B cell (primary cell): ENCODE measurements at regions not wholly inside any gene's neighbourhood (a gene's known extent, or its start where the extent isn't known, plus 50 kb on each side); places are given as distances from the start of the nearest gene placed in this dataset.

ENCODE experiments used
- ATAC-seq: fragments of 200-7000 bp; cut with Tn5 transposase; one replicate; pipeline ENCODE4 v1.10.0; 2021; ENCODE audit warnings: low read depth, mild to moderate bottlenecking, moderate number of reproducible peaks, moderate library complexity
- CTCF ChIA-PET: fragments of 350-600 bp; sonication (Branson Sonifier 250); formaldehyde crosslinking; loops from one replicate; lab custom pipeline; 2021; ENCODE audit warnings: antibody characterized with exemption, inconsistent platforms; lab: Charles Lee
- POLR2A ChIA-PET: fragments of 350-600 bp; sonication (Branson Sonifier 250); formaldehyde crosslinking; loops from one replicate; lab custom pipeline; 2021; ENCODE audit warnings: antibody characterized with exemption; lab: Charles Lee
- DNase-seq: peaks from one replicate; pipeline ENCODE4 v3.0.0; 2013
- H2AFZ ChIP-seq: 2 replicates; pipeline ENCODE4 v1.6.1; 2012; ENCODE audit warnings: mild to moderate bottlenecking, low read depth, low read length; ENCODE audit not compliant: insufficient read depth, poor library complexity, severe bottlenecking
- H3K27ac ChIP-seq, 2 donors: 1 replicate in 1 of 2; 2 replicates in 1 of 2; pipeline ENCODE4 v1.5.1; 2012 to 2013; ENCODE audit warnings: low read length in 2 of 2, mild to moderate bottlenecking in 2 of 2, moderate library complexity in 1 of 2
- H3K27me3 ChIP-seq, 4 experiments: fragments of 200-600 bp in 1 of 4; sonication (generic) in 1 of 4; replicated peaks in 1 of 4; 1 replicate in 2 of 4; 2 replicates in 2 of 4; pipeline versions ENCODE4 v1.6.1 to v1.7.0; 2013 to 2016; ENCODE audit warnings: low read length in 3 of 4, mild to moderate bottlenecking in 2 of 4, mixed read lengths in 1 of 4, moderate library complexity in 1 of 4; ENCODE audit not compliant: insufficient read depth in 4 of 4, control insufficient read depth in 3 of 4; ENCODE audit errors: control extremely low read depth in 1 of 4
- H3K36me3 ChIP-seq, 2 experiments: replicated peaks in 1 of 2; 1 replicate in 1 of 2; 2 replicates in 1 of 2; pipeline versions ENCODE4 v1.6.1 to v1.7.1; 2013; ENCODE audit warnings: low read length in 1 of 2; ENCODE audit not compliant: insufficient read depth in 2 of 2, control insufficient read depth in 1 of 2; ENCODE audit errors: control extremely low read depth in 1 of 2, extremely low read depth in 1 of 2
- H3K4me1 ChIP-seq, 2 donors: fragments of 200-600 bp in 1 of 2; sonication (generic) in 1 of 2; 1 replicate in 1 of 2; 2 replicates in 1 of 2; pipeline versions ENCODE4 v1.5.1 to v1.6.1; 2013 to 2017; ENCODE audit warnings: low read length in 2 of 2; ENCODE audit not compliant: control insufficient read depth in 2 of 2, insufficient read depth in 2 of 2
- H3K4me2 ChIP-seq: replicated peaks from 2 replicates; pipeline ENCODE3; 2012; ENCODE audit warnings: mild to moderate bottlenecking, low read depth, low read length; ENCODE audit not compliant: poor library complexity, severe bottlenecking
- H3K4me3 ChIP-seq, 5 experiments: fragments of 200-600 bp in 1 of 5; sonication (generic) in 1 of 5; 1 replicate in 3 of 5; 2 replicates in 2 of 5; pipeline versions ENCODE4 v1.5.1 to v1.7.0; 2011 to 2016; ENCODE audit warnings: low read length in 4 of 5, mild to moderate bottlenecking in 4 of 5, low read depth in 2 of 5, control low read depth in 1 of 5, moderate library complexity in 1 of 5; ENCODE audit not compliant: insufficient read depth in 1 of 5; ENCODE audit errors: control extremely low read depth in 1 of 5, extremely low read depth in 1 of 5
- H3K79me2 ChIP-seq: fragments of 200-600 bp; sonication (generic); one replicate; pipeline ENCODE4 v1.6.0; 2016; ENCODE audit warnings: low read length; ENCODE audit not compliant: control insufficient read depth, insufficient read depth
- H3K9ac ChIP-seq: fragments of 200-600 bp; sonication (generic); 2 replicates; pipeline ENCODE4 v1.6.1; 2017; ENCODE audit warnings: mild to moderate bottlenecking, low read length, moderate library complexity
- H3K9me3 ChIP-seq, 3 donors: one replicate each; pipeline versions ENCODE4 v1.6.1 to v1.7.1; 2013; ENCODE audit warnings: low read length in 2 of 3; ENCODE audit not compliant: control insufficient read depth in 2 of 3, insufficient read depth in 1 of 3; ENCODE audit errors: control extremely low read depth in 1 of 3
- H4K20me1 ChIP-seq: 2 replicates; pipeline ENCODE4 v1.6.0; 2012; ENCODE audit warnings: mild to moderate bottlenecking, low read length; ENCODE audit not compliant: insufficient read depth, control insufficient read depth, poor library complexity, severe bottlenecking
- H3K27ac Mint-ChIP-seq: one replicate; pipeline ENCODE4 v1.8.0; 2021; ENCODE audit warnings: mixed read lengths
- H3K27me3 Mint-ChIP-seq: one replicate; pipeline ENCODE4 v1.8.0; 2021; ENCODE audit warnings: mixed read lengths
- H3K4me1 Mint-ChIP-seq: one replicate; pipeline ENCODE4 v1.8.0; 2021; ENCODE audit warnings: mixed read lengths
- H3K4me3 Mint-ChIP-seq: one replicate; pipeline ENCODE4 v1.8.0; 2021; ENCODE audit warnings: mixed read lengths
- H3K9me3 Mint-ChIP-seq: one replicate; pipeline ENCODE4 v1.8.0; 2022; ENCODE audit warnings: mixed read lengths; ENCODE audit not compliant: insufficient read depth
- CTCF ChIP-seq: fragments of 200-600 bp; IDR thresholded peaks from one replicate; pipeline ENCODE4 v1.8.0; 2022; ENCODE audit warnings: antibody characterized with exemption, mild to moderate bottlenecking
- EZH2 ChIP-seq: IDR thresholded peaks from 2 replicates; pipeline ENCODE4 v1.6.1; 2012; ENCODE audit warnings: borderline replicate concordance, low read depth, mild to moderate bottlenecking, moderate library complexity, low read length; ENCODE audit not compliant: insufficient read depth, poor library complexity, severe bottlenecking
- WGBS: methylation state at CpG from one replicate; pipeline ENCODE4 v1.1.5; 2013; ENCODE audit warnings: missing lambda C conversion rate; ENCODE audit not compliant: insufficient coverage; 5-methylcytosine and 5-hydroxymethylcytosine counted together
- intact Hi-C: fragments of 100-400 bp; cut with micrococcal nuclease; formaldehyde crosslinking; loops from one replicate; pipeline ENCODE4 v1.10.0; 2022

- TF ChIP-seq EZH2: no peak
- no peak for TF ChIP-seq CTCF
- CTCF ChIA-PET: no interaction called here
- no CpG with 5 or more reads among the region's 2 CpGs for WGBS
- Mint-ChIP-seq H3K27me3 (no peaks in the 10 kb centered on the region), H3K9me3 (no peaks in the 10 kb centered on the region), H3K4me3 (no peak overlapping the region), H3K27ac (no peak overlapping the region), H3K4me1 (no peaks in the 10 kb centered on the region)
- no peak overlapping the region for H2AFZ ChIP-seq
- H3K4me3 ChIP-seq: no peak overlapping the region
- no peaks in the 10 kb centered on the region for H4K20me1 ChIP-seq
- DNase-seq: no peak
- H3K9ac ChIP-seq: no peak overlapping the region
- no peak for ATAC-seq
- POLR2A ChIA-PET: no interaction called here
- no peaks in the 10 kb centered on the region for H3K27me3 ChIP-seq
- no peaks in the 10 kb centered on the region for H3K79me2 ChIP-seq
- H3K4me1 ChIP-seq: no peaks in the 10 kb centered on the region
- no peaks in the 10 kb centered on the region for H3K36me3 ChIP-seq
- intact Hi-C loops: no loop called here
- H3K9me3 ChIP-seq: peaks cover 0 to 4% (median 0%) of the 10 kb centered on the region in 3 donors
- H3K27ac ChIP-seq: no peak overlapping the region
- no peak overlapping the region for H3K4me2 ChIP-seq
These were observed 163.2 kb upstream of the COL8A1 start for GRCh38 chr3:99475229-99475628.

- Histone ChIP-seq H3K79me2 (no peaks in the 10 kb centered on the region), H2AFZ (no peak overlapping the region), H3K4me2 (no peak overlapping the region), H3K4me1 (no peaks in the 10 kb centered on the region), H3K9me3 (peaks cover 0 to 4% (median 0%) of the 10 kb centered on the region in 3 donors), H3K27ac (no peak overlapping the region), H3K9ac (no peak overlapping the region), H3K4me3 (no peak overlapping the region), H4K20me1 (no peaks in the 10 kb centered on the region), H3K36me3 (no peaks in the 10 kb centered on the region), H3K27me3 (no peaks in the 10 kb centered on the region)
- DNase-seq: no peak
- TF ChIP-seq CTCF (no peak), EZH2 (no peak)
- no peaks in the 10 kb centered on the region for H3K27me3 Mint-ChIP-seq
- intact Hi-C loops: no loop called here
- no peak overlapping the region for H3K27ac Mint-ChIP-seq
- no peak overlapping the region for H3K4me3 Mint-ChIP-seq
- CTCF ChIA-PET: no interaction called here
- H3K4me1 Mint-ChIP-seq: no peaks in the 10 kb centered on the region
- H3K9me3 Mint-ChIP-seq: no peaks in the 10 kb centered on the region
- POLR2A ChIA-PET: no interaction called here
- no peak for ATAC-seq
These were observed 163.6 kb upstream of the COL8A1 start for GRCh38 chr3:99474776-99475175.
